ENCODE measurements at regions not wholly inside any gene's neighbourhood (a gene's known extent, or its start where the extent isn't known, plus 50 kb on each side); places are given as distances from the start of the nearest gene placed in this dataset.

- H3K27ac Mint-ChIP-seq (ENCODE audit: unreplicated experiment): no peak overlapping the region
These were observed 331.1 kb upstream of the CPEB2 start for GRCh38 chr4:14671146-14671545.

GRCh38 chr4:14675279-14675985 is 326.8 kb upstream of the CPEB2 start:
- no peak overlapping the region for H3K27ac Mint-ChIP-seq (ENCODE audit: unreplicated experiment)
- H3K27me3 Mint-ChIP-seq (ENCODE audit: low read depth): no peaks in the 10 kb centered on the region
- H3K36me3 Mint-ChIP-seq (ENCODE audit: low read depth): no peaks in the 10 kb centered on the region
- peaks cover 9% of the 10 kb centered on the region for H3K4me1 Mint-ChIP-seq
- no peak for DNase-seq (ENCODE audit: low read depth, low spot score)
- peaks cover 3% of the 10 kb centered on the region for H3K9me3 Mint-ChIP-seq
- no peak overlapping the region for H3K4me3 Mint-ChIP-seq
- no peak for TF ChIP-seq CTCF (conservative IDR thresholded peaks at IDR 0.05)

More at GRCh38 chr4:14671146-14671545, 331.1 kb upstream of the CPEB2 start:
- no peak for TF ChIP-seq CTCF (conservative IDR thresholded peaks at IDR 0.05)
- Mint-ChIP-seq H3K9me3 (peaks cover 6% of the 10 kb centered on the region), H3K36me3 (ENCODE audit: low read depth) (no peaks in the 10 kb centered on the region), H3K27me3 (ENCODE audit: low read depth) (no peaks in the 10 kb centered on the region), H3K4me3 (no peak overlapping the region), H3K4me1 (peaks cover 35% of the 10 kb centered on the region)
- DNase-seq (ENCODE audit: low read depth, low spot score): no peak

- no peaks in the 10 kb centered on the region for H3K4me1 Mint-ChIP-seq
- DNase-seq (ENCODE audit: low read depth, low spot score): no peak
- no peak overlapping the region for H3K4me3 Mint-ChIP-seq
- peaks cover 2% of the 10 kb centered on the region for H3K27me3 Mint-ChIP-seq (ENCODE audit: low read depth)
- TF ChIP-seq CTCF (conservative IDR thresholded peaks at IDR 0.05): no peak
- H3K36me3 Mint-ChIP-seq (ENCODE audit: low read depth): no peaks in the 10 kb centered on the region
- peaks cover 4% of the 10 kb centered on the region for H3K9me3 Mint-ChIP-seq
- no peak overlapping the region for H3K27ac Mint-ChIP-seq (ENCODE audit: unreplicated experiment)
These were observed 322.4 kb upstream of the CPEB2 start for GRCh38 chr4:14679906-14680305.

GRCh38 chr4:14681330-14681729 is 321.0 kb upstream of the CPEB2 start:
- Mint-ChIP-seq H3K9me3 (peaks cover 4% of the 10 kb centered on the region), H3K4me3 (no peak overlapping the region), H3K27ac (ENCODE audit: unreplicated experiment) (no peak overlapping the region), H3K4me1 (no peaks in the 10 kb centered on the region), H3K27me3 (ENCODE audit: low read depth) (peaks cover 2% of the 10 kb centered on the region), H3K36me3 (ENCODE audit: low read depth) (no peaks in the 10 kb centered on the region)
- no peak for TF ChIP-seq CTCF (conservative IDR thresholded peaks at IDR 0.05)
- DNase-seq (ENCODE audit: low read depth, low spot score): no peak

- TF ChIP-seq CTCF (conservative IDR thresholded peaks at IDR 0.05): no peak
- DNase-seq (ENCODE audit: low read depth, low spot score): no peak
- Mint-ChIP-seq H3K4me1 (no peaks in the 10 kb centered on the region), H3K36me3 (ENCODE audit: low read depth) (peaks cover 2% of the 10 kb centered on the region), H3K4me3 (no peak overlapping the region), H3K27ac (ENCODE audit: unreplicated experiment) (no peak overlapping the region), H3K27me3 (ENCODE audit: low read depth) (no peaks in the 10 kb centered on the region), H3K9me3 (peaks cover 7% of the 10 kb centered on the region)
These were observed 308.6 kb upstream of the CPEB2 start for GRCh38 chr4:14693728-14694127.
